ENCODE measurements at regions not wholly inside any gene's neighbourhood (a gene's known extent, or its start where the extent isn't known, plus 50 kb on each side); places are given as distances from the start of the nearest gene placed in this dataset.

GRCh38 chr21:35127851-35128250 is 78.7 kb upstream of the RUNX1 start:
- TF ChIP-seq CTCF (IDR thresholded peaks at IDR 0.05; ENCODE audit: insufficient read depth, low read length) (no peak), SPI1 (IDR thresholded peaks at IDR 0.05; ENCODE audit: borderline replicate concordance, low read depth) (no peak)

All from HL-60 (cell line).